ENCODE measurements at regions not wholly inside any gene's neighbourhood (a gene's known extent, or its start where the extent isn't known, plus 50 kb on each side); places are given as distances from the start of the nearest gene placed in this dataset.

GRCh38 chr15:29348336-29348914 is 78.8 kb upstream of the NSMCE3 start:
- Mint-ChIP-seq H3K36me3 (ENCODE audit: insufficient read depth, unreplicated experiment) (no peaks in the 10 kb centered on the region), H3K27ac (ENCODE audit: unreplicated experiment) (no peak overlapping the region), H3K4me3 (ENCODE audit: low read depth, unreplicated experiment) (no peak overlapping the region), H3K4me1 (ENCODE audit: low read depth, unreplicated experiment) (no peaks in the 10 kb centered on the region), H3K9me3 (ENCODE audit: low read depth, unreplicated experiment) (peaks cover 2% of the 10 kb centered on the region), H3K27me3 (ENCODE audit: unreplicated experiment) (peaks cover 10% of the 10 kb centered on the region)
- TF ChIP-seq CTCF (IDR thresholded peaks at IDR 0.05; ENCODE audit: unreplicated experiment), result no peak
- DNase-seq, result no peak
- intact Hi-C loops (cut with micrococcal nuclease; ENCODE audit: unreplicated experiment), result no loop called here
- no TSS peak for BruUV-seq (replicated peaks)
- CTCF ChIA-PET, result no interaction called here

GRCh38 chr15:29346998-29347397 is 77.4 kb upstream of the NSMCE3 start:
- Mint-ChIP-seq H3K4me3 (ENCODE audit: low read depth, unreplicated experiment) (no peak overlapping the region), H3K27me3 (ENCODE audit: unreplicated experiment) (peaks cover 10% of the 10 kb centered on the region), H3K36me3 (ENCODE audit: insufficient read depth, unreplicated experiment) (no peaks in the 10 kb centered on the region), H3K27ac (ENCODE audit: unreplicated experiment) (no peak overlapping the region), H3K9me3 (ENCODE audit: low read depth, unreplicated experiment) (peaks cover 2% of the 10 kb centered on the region), H3K4me1 (ENCODE audit: low read depth, unreplicated experiment) (no peaks in the 10 kb centered on the region)
- no TSS peak for BruUV-seq (replicated peaks)
- DNase-seq, result no peak
- CTCF ChIA-PET, result no interaction called here
- TF ChIP-seq CTCF (IDR thresholded peaks at IDR 0.05; ENCODE audit: unreplicated experiment), result no peak
- intact Hi-C loops (cut with micrococcal nuclease; ENCODE audit: unreplicated experiment), result no loop called here

DNA sequence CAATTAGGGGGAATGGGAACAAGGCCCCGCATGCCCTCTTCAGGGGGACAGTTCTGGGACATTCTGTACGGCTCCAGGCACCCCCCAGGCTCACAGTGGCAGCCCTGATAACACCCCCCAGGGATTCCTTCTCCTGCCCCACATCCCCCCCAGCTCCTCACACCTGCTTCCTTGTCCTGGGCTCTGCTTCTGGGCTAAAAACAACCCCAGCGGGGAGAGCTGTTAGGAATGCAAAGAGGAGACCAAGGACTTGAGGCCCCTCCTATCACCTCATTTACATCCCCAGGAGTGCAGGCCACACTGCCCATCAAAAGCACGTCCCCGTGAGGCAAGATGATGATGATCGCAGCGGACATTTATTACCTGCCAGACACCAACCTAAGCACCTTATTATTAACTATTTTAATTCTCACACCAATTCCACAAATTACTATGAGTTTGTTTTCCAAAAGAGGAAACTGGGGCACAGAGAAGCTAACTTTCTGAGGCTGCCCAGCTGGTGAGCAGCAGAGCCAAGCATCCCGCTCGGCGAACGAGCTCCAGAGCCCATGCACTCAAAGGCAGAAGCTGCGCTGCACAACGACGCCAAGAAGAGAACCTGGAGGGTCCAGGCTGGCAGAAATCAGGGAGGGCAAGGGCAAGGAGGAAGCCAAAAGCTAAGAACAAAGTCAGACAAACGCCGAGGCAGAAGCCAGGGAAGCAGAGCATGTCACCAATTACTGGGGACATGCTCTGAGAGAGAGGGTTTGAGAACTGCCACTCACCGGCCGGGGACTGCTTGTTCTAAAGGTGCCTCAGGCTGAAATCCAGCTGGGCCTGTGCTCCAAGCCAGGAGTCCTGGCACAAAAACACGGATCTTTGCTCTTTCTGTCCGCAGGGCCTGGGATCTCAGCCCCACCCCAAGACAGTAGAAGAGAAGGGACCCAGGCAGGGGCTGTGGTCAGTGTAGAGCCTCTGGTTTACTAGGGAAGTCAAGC is 76.2 kb upstream of the NSMCE3 start:
- TF ChIP-seq CTCF (IDR thresholded peaks at IDR 0.05; ENCODE audit: unreplicated experiment), result no peak
- Mint-ChIP-seq H3K27me3 (ENCODE audit: unreplicated experiment) (peaks cover 10% of the 10 kb centered on the region), H3K4me1 (ENCODE audit: low read depth, unreplicated experiment) (no peaks in the 10 kb centered on the region), H3K9me3 (ENCODE audit: low read depth, unreplicated experiment) (peaks cover 2% of the 10 kb centered on the region), H3K4me3 (ENCODE audit: low read depth, unreplicated experiment) (no peak overlapping the region), H3K36me3 (ENCODE audit: insufficient read depth, unreplicated experiment) (no peaks in the 10 kb centered on the region), H3K27ac (ENCODE audit: unreplicated experiment) (no peak overlapping the region)
- DNase-seq, result no peak
- CTCF ChIA-PET, result no interaction called here
- BruUV-seq (replicated peaks), result no TSS peak
- intact Hi-C loops (cut with micrococcal nuclease; ENCODE audit: unreplicated experiment), result no loop called here

- BruUV-seq (replicated peaks), result no TSS peak
- no peaks in the 10 kb centered on the region for H3K36me3 Mint-ChIP-seq (ENCODE audit: insufficient read depth, unreplicated experiment)
- TF ChIP-seq CTCF (IDR thresholded peaks at IDR 0.05; ENCODE audit: unreplicated experiment), result no peak
- H3K27ac Mint-ChIP-seq (ENCODE audit: unreplicated experiment), result no peak overlapping the region
- intact Hi-C loops (cut with micrococcal nuclease; ENCODE audit: unreplicated experiment), result no loop called here
- DNase-seq, result no peak
- CTCF ChIA-PET, result no interaction called here
- H3K4me3 Mint-ChIP-seq (ENCODE audit: low read depth, unreplicated experiment), result no peak overlapping the region
- peaks cover 2% of the 10 kb centered on the region for H3K9me3 Mint-ChIP-seq (ENCODE audit: low read depth, unreplicated experiment)
- H3K4me1 Mint-ChIP-seq (ENCODE audit: low read depth, unreplicated experiment), result no peaks in the 10 kb centered on the region
- peaks cover 10% of the 10 kb centered on the region for H3K27me3 Mint-ChIP-seq (ENCODE audit: unreplicated experiment)
Observed at GRCh38 chr15:29344474-29344873, 74.9 kb upstream of the NSMCE3 start.

Measured in Calu3 (cell line).